ENCODE measurements at regions not wholly inside any gene's neighbourhood (a gene's known extent, or its start where the extent isn't known, plus 50 kb on each side); places are given as distances from the start of the nearest gene placed in this dataset.

- TF ChIP-seq, protein P1, sequence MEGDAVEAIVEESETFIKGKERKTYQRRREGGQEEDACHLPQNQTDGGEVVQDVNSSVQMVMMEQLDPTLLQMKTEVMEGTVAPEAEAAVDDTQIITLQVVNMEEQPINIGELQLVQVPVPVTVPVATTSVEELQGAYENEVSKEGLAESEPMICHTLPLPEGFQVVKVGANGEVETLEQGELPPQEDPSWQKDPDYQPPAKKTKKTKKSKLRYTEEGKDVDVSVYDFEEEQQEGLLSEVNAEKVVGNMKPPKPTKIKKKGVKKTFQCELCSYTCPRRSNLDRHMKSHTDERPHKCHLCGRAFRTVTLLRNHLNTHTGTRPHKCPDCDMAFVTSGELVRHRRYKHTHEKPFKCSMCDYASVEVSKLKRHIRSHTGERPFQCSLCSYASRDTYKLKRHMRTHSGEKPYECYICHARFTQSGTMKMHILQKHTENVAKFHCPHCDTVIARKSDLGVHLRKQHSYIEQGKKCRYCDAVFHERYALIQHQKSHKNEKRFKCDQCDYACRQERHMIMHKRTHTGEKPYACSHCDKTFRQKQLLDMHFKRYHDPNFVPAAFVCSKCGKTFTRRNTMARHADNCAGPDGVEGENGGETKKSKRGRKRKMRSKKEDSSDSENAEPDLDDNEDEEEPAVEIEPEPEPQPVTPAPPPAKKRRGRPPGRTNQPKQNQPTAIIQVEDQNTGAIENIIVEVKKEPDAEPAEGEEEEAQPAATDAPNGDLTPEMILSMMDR (conservative IDR thresholded peaks at IDR 0.05 in 1 of 2, IDR thresholded peaks at IDR 0.05 in 1 of 2; ENCODE audit: low read depth in 1 of 2, low read length in 2 of 2): no peak
- no peak for TF ChIP-seq EZH2 (IDR thresholded peaks at IDR 0.05; ENCODE audit: low read length, missing control alignments)
Measured at GRCh38 chr1:60762176-60762575, 320.2 kb upstream of the NFIA start.

Measured in fibroblast of lung (primary cell).